ENCODE measurements at regions not wholly inside any gene's neighbourhood (a gene's known extent, or its start where the extent isn't known, plus 50 kb on each side); places are given as distances from the start of the nearest gene placed in this dataset.

DNA sequence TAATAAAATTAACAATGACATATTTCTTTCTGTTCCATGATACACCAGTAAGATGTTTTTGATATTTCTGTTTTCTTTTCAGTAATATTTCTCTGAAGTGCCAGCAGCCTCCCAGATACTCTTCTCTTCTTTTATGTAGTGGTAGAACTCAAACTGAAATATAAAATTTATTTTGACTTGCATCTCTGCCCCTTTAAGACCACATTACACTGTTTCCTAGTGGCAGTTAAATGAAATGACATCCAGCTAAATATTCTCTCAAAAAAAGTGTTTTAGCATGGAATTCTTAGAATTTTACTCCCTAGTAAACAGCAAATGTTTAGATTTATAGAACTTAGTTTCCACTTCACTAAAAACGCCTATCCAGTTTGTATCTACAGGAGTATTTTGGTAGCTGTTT, 237.2 kb upstream of the MTPN start:
- Histone ChIP-seq H3K36me3 (no peaks in the 10 kb centered on the region), H3K27me3 (no peaks in the 10 kb centered on the region), H3K27ac (no peak overlapping the region), H3K4me3 (no peak overlapping the region), H3K9me3 (no peaks in the 10 kb centered on the region), H3K4me1 (no peaks in the 10 kb centered on the region)
- TF ChIP-seq CTCF (IDR thresholded peaks at IDR 0.05), result no peak
- no peak for TF ChIP-seq POLR2A (IDR thresholded peaks at IDR 0.05)
- 32% methylated on average over 1 of the region's 1 CpG for WGBS (ENCODE audit: insufficient coverage, low coverage, low lambda C conversion rate, missing lambda C conversion rate)
- ATAC-seq (no peak), DNase-seq (no peak)
- intact Hi-C loops (cut with DNase I), result no loop called here

GRCh38 chr7:136213012-136213411, 235.9 kb upstream of the MTPN start:
- 73% methylated on average over 12 of the region's 12 CpGs for WGBS (ENCODE audit: insufficient coverage, low coverage, low lambda C conversion rate, missing lambda C conversion rate)
- Histone ChIP-seq H3K4me1 (no peaks in the 10 kb centered on the region), H3K36me3 (no peaks in the 10 kb centered on the region), H3K27ac (no peak overlapping the region), H3K4me3 (no peak overlapping the region), H3K9me3 (no peaks in the 10 kb centered on the region), H3K27me3 (no peaks in the 10 kb centered on the region)
- ATAC-seq (no peak), DNase-seq (no peak)
- intact Hi-C loops (cut with DNase I), result no loop called here
- TF ChIP-seq CTCF (IDR thresholded peaks at IDR 0.05) (no peak), POLR2A (IDR thresholded peaks at IDR 0.05) (no peak)

- Histone ChIP-seq H3K36me3 (no peaks in the 10 kb centered on the region), H3K27me3 (no peaks in the 10 kb centered on the region), H3K9me3 (no peaks in the 10 kb centered on the region), H3K27ac (no peak overlapping the region), H3K4me3 (no peak overlapping the region), H3K4me1 (no peaks in the 10 kb centered on the region)
- intact Hi-C loops (cut with DNase I), result no loop called here
- ATAC-seq (no peak), DNase-seq (no peak)
- TF ChIP-seq POLR2A (IDR thresholded peaks at IDR 0.05) (no peak), CTCF (IDR thresholded peaks at IDR 0.05) (no peak)
- 20% methylated on average over 2 of the region's 2 CpGs for WGBS (ENCODE audit: insufficient coverage, low coverage, low lambda C conversion rate, missing lambda C conversion rate)
Observed at GRCh38 chr7:136210664-136211063, 233.5 kb upstream of the MTPN start.

DNA sequence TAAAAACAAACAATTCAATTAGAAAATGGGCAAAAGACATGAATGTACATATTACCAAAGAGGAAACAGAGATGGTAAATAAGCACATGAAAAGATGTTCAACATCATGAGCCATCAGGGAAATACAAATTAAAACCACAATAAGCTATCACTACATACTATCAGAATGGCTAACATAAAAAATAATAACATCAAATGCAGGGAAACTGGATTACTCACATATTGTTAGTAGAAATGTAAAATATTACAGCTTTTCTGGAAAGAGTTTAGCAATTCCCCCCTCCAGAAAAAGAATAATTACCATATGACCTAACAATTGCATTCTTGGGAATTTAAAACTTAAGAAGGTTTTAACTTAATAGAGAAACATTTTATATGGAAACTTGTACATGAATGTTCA, 232.9 kb upstream of the MTPN start:
- H3K4me3 ChIP-seq, result no peak overlapping the region
- H3K9me3 ChIP-seq, result no peaks in the 10 kb centered on the region
- TF ChIP-seq CTCF (IDR thresholded peaks at IDR 0.05) (no peak), POLR2A (IDR thresholded peaks at IDR 0.05) (no peak)
- no peaks in the 10 kb centered on the region for H3K4me1 ChIP-seq
- ATAC-seq (no peak), DNase-seq (no peak)
- no peaks in the 10 kb centered on the region for H3K27me3 ChIP-seq
- no peak overlapping the region for H3K27ac ChIP-seq
- intact Hi-C loops (cut with DNase I), result no loop called here
- no peaks in the 10 kb centered on the region for H3K36me3 ChIP-seq

DNA sequence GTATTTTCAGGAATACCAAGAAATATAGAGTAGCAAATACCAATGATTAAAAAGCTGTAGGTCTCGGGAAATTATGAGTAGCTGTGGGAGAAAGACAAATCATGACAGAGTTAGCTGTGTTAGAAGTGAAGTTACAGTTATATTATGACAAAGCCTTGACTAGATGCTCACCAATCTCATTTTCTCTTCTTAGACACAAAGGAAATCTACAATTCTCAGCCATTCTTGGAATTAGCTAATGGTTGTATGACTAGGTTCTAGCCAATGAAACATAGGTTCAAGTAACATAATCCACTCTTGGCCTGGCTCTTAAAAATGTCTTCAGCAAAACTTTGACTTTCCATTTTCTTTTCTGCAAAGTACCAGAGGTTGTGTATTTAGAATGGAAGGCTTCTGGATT, 228.8 kb upstream of the MTPN start:
- no peak for ATAC-seq
- WGBS (ENCODE audit: insufficient coverage, low coverage, low lambda C conversion rate, missing lambda C conversion rate), result 24% methylated on average over 1 of the region's 1 CpG
- no peaks in the 10 kb centered on the region for H3K4me1 ChIP-seq
- no peak overlapping the region for H3K27ac ChIP-seq
- intact Hi-C loops (cut with DNase I), result no loop called here
- no peak for DNase-seq
- H3K9me3 ChIP-seq, result no peaks in the 10 kb centered on the region
- no peaks in the 10 kb centered on the region for H3K36me3 ChIP-seq
- TF ChIP-seq POLR2A (IDR thresholded peaks at IDR 0.05), result no peak
- no peak for TF ChIP-seq CTCF (IDR thresholded peaks at IDR 0.05)
- H3K27me3 ChIP-seq, result no peaks in the 10 kb centered on the region
- H3K4me3 ChIP-seq, result no peak overlapping the region
